Hematopoietic multipotent progenitor cell (in vitro differentiated cells): ENCODE measurements at regions not wholly inside any gene's neighbourhood (a gene's known extent, or its start where the extent isn't known, plus 50 kb on each side); places are given as distances from the start of the nearest gene placed in this dataset.

ENCODE experiments used
- DNase-seq, 3 donors: peaks; one replicate each; pipeline ENCODE4 v3.0.0-alpha.2; 2011 to 2015; ENCODE audit warnings: low read depth in 2 of 3, low spot score in 2 of 3

DNA sequence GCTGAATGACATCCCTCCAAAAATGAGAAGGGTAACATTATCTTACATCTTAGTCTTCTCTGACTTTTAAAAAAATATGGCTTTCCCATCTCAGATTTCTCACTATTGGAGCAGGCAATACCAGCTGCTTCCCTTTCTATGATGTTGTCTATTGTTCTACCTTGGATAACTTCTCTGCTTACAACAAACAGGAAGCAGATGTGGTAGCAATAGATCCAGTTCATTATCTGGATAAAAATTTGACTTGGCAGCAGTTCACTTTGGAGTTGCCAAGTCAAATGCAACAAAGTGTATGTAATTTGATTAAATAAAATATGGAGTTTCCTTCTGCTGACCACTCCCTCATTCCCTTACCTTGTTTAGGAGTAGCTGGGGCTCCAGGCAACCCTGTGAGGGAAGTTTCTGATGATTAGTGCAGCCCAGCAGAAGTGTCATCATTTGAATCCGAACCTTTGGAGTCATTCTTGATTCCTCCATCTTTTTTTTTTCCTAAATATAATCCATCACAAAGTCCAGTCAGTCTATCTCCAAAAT, 72.0 kb upstream of the GPRIN3 start:
- DNase-seq, result no peak

DNA sequence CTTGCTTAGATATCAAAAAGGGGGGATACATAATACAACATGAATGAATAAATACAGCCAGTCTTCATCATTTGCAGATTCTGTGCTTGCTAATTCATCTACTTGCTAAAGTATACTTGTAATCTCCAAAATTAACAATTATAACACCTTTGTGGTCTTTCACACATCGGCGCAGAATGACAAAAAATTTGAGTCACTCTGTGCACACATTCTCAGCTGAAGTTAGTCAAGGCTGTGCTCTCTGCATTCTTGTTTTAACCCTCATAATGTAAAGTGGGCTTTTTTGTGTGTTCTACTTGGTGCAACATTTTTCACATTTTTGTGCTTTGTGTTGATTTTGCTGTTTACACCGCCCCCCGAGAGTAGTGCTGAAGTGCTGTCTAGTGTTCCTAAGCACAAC, 65.8 kb upstream of the GPRIN3 start:
- no peak for DNase-seq

DNA sequence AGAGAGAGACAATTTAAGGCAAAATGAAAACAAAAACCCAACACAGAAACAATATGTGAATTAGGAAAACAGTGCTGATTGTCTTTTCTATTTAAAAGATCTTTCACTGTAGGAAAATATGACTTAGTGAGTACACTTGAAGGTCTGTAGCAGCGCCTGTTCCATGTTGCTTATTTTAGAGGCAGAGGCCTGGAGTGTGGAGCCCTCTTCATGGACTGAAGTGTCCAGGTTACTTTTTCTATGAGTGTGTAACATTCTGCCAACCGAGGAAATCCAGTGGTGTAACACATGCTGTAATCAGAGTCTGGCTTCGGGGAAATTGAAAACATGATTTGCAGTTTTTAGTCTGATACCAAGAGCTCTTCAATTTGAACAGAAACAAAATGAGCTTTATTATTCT, 64.0 kb upstream of the GPRIN3 start:
- no peak for DNase-seq

DNA sequence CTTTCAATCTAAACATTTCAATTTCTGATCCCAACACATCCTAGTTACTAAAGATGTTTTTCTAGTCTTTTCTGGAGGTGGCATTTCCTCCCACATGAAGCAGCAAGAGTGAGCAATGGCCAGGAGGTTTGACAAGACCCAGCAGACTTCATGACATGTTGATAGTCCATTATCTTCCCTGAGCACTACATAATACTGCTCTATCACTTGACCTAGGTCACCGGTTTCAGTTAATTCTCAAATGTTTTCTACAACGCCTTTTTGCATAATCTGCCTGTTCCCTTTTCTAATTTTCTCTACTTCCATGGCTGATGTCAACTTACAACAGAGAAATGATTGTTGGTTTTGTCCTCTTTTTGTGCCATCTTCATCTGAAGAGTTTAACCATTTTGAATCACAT, 62.0 kb upstream of the GPRIN3 start:
- DNase-seq, result no peak

DNA sequence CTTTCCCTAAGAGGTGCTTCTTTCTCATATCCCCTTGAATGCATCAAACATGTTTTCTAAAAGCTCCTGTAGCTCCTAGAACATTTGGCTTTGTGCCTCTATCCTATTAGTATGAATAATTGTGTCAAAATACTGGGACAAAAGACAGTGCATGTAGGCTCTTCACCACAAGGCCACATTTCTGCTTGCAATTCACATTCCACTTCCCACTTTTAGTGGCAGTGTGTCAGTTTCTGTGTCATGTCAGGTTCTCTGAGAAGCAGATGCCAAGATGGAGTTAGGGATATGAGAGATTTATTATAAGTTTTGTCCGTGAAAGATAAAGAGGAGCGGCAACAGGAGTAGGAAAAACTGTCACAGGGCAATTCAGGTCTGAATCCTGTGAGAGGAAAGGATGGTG, 61.3 kb upstream of the GPRIN3 start:
- no peak for DNase-seq

DNA sequence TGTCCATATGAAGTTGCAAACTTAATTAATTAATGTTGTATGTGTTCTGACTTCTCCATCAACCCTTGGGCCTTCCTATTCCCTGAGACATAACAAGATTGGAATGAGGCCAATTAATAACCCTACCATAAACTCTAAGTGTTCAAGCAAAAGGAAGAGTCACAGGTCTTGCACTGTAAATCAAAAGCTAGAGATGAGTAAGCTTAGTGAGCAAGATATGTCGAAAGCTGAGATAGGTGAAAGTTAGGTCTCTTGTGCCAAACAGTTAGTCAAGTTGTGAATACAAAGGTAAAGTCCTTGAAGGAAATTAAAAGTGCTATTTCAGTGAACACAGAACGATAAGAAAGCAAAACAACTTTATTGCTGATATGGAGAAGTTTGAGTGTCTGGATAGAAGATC, 58.2 kb upstream of the GPRIN3 start:
- DNase-seq, result no peak

DNA sequence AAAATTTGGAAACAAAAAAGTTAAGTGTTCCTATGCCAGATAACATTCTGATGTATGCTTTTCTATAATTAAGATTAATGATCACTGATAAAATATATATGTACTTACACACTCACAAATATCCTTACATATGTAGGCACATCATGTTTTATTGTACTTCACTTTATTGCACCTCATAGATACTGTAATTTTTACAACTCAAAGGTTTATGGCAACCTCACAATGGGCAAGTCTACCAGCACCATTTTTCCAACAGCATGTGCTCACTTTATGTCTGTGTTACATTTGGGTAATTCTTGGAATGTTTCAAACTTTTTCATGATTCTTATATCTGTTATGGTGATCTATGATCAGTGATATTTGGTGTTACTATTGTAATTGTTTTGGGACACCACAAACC, 57.8 kb upstream of the GPRIN3 start:
- DNase-seq, result no peak

DNA sequence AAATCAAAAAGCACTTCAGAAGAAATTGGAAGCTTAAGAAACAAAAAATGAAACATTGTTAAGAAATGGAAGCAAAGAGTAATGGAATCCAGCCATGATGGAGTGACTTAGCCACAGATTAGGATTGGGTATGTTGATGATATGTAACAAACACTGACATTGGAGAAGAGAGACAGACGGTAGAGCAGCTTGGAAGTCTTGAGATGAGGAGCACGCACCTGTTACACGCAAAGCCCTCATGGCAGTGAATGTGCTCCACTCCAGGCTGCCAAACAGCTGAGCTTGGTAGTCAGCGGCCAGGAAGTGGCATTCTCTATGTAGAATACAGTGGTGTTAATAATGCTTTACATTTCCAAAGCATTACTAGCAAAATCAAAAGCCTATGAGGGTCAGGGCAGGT, 56.9 kb upstream of the GPRIN3 start:
- no peak for DNase-seq

DNA sequence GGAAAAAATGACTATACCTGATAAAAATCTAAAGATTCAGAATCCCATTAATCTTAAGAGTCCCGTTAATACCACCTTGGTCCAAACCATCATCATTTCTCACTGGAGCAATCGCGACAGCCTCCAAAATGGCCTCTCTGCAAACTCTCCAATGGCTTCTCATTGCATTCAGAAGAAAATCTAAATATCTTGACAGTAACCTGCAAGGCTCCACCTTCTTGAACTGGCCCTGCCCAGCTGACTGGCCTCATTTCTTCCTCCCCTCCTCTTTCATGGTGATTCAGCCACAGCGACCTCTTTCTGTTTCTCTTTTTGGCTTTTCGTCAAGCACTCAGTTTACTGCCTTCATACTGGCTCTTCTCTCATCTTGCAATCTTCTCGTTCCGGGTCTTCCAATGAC, 56.2 kb upstream of the GPRIN3 start:
- no peak for DNase-seq

DNA sequence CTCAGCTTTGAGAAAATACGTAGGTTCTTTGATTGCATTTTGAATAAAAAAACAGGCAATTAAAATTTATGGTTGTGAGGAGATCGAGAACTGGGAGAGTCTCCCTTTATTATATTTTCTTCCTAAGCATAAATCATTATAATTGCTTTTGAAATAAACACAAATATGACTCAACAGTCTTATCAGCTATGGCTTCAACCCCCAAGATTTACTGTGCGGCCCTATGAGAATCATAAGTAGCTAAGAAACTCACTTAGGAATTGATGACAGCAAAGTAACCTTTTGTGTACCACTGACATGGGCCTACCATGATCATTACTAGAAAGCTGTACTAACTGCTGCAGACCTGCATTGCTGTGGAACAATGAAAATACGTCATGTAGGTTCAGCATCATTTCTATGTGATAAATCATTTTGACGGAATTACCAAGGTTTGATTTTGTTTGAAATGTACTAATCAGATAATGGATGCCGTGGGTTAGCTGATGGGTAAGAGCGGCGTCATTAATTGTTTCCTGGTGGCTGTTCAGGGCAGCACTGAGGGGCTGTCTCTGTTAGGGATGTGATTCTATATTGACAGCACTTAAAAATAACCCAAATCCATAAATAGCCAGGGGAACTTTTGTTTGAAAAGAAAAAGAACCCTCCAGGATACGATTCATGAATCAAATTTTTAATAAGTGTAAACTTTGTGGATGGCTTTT, 51.5 kb upstream of the GPRIN3 start:
- no peak for DNase-seq

DNA sequence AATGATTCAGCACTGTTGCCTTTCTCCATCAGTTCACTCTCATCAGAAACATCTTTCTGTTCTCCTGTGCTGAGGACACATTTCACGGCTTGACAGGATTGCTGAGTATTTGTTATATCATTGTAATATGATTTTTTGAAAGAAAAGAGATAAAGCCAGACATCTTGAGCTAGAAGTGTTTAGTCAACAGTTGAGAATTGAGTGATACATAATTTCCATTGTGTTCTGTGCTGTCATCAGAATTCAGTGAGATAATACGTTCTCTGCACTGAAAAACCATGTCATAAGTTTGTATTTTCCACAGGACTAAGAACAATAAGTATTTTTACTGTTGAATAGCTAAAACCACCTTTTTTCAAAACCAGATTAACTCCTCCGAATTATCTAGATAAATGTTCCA, 50.2 kb upstream of the GPRIN3 start:
- DNase-seq, result no peak
